Endothelial cell of umbilical vein (primary cell): ENCODE measurements at regions not wholly inside any gene's neighbourhood (a gene's known extent, or its start where the extent isn't known, plus 50 kb on each side); places are given as distances from the start of the nearest gene placed in this dataset.

Experiments used
- BruUV-seq: library from RNA; stranded (reverse); fragments of 400-500 nt; replicated peaks from 2 replicates; lab custom pipeline; 2021; lab: Mats Ljungman, UMichigan
- CTCF ChIA-PET: fragments of 300-600, 350-600 bp; sonication (Branson Sonifier 250); formaldehyde crosslinking; loops from one replicate; lab custom pipeline; 2021; ENCODE audit warnings: antibody characterized with exemption, inconsistent platforms; lab: Charles Lee
- POLR2A ChIA-PET: fragments of 300-600, 350-600 bp; sonication (Branson Sonifier 250); formaldehyde crosslinking; loops from one replicate; lab custom pipeline; 2021; ENCODE audit warnings: antibody characterized with exemption, inconsistent platforms; lab: Charles Lee
- DNase-seq: peaks from one replicate; pipeline ENCODE4 v3.0.0-alpha.2; 2011; ENCODE audit warnings: low read depth, low spot score
- FAIRE-seq: peaks from 2 replicates; lab custom pipeline; 2011; peaks lifted over from hg19 to GRCh38; lab: Jason Lieb, UNC
- H2AFZ ChIP-seq: 2 replicates; pipeline ENCODE4 v1.6.0; 2012; ENCODE audit warnings: low read depth, low read length, control low read depth, inconsistent platforms
- H3K27ac ChIP-seq: 2 replicates; pipeline ENCODE4 v1.5.1; 2011; ENCODE audit warnings: low read depth, mild to moderate bottlenecking, control low read depth, low read length, moderate library complexity; ENCODE audit not compliant: insufficient read depth
- H3K27me3 ChIP-seq, 2 experiments: 2 replicates each; pipeline versions ENCODE4 v1.6.0 to v1.6.1; 2011; ENCODE audit warnings: low read length in 2 of 2, mixed read lengths in 1 of 2; ENCODE audit not compliant: control insufficient read depth in 2 of 2, insufficient read depth in 2 of 2
- H3K36me3 ChIP-seq, 2 experiments: 2 replicates in 1 of 2; 3 replicates in 1 of 2; pipeline ENCODE4 v1.5.1; 2011; ENCODE audit warnings: low read length in 2 of 2, mild to moderate bottlenecking in 1 of 2, moderate library complexity in 1 of 2; ENCODE audit not compliant: control insufficient read depth in 2 of 2, insufficient read depth in 2 of 2; ENCODE audit errors: extremely low read depth in 1 of 2
- H3K4me1 ChIP-seq: 3 replicates; pipeline ENCODE4 v1.5.1; 2011; ENCODE audit warnings: mild to moderate bottlenecking, low read length; ENCODE audit not compliant: control insufficient read depth, insufficient read depth; ENCODE audit errors: extremely low read depth
- H3K4me2 ChIP-seq: 2 replicates; pipeline ENCODE4 v1.6.1; 2011; ENCODE audit warnings: low read length, control low read depth, mixed read lengths; ENCODE audit not compliant: insufficient read depth
- H3K4me3 ChIP-seq, 3 experiments: fragments of 200-600 bp in 1 of 3; sonication (generic), shearing (Covaris generic) in 1 of 3; replicated peaks in 1 of 3; 2 replicates each; pipeline ENCODE4 v1.5.1; 2011 to 2016; ENCODE audit warnings: control low read depth in 3 of 3, low read length in 3 of 3, mild to moderate bottlenecking in 2 of 3, inconsistent platforms in 1 of 3, low read depth in 1 of 3, moderate library complexity in 1 of 3; ENCODE audit not compliant: insufficient read depth in 1 of 3
- H3K79me2 ChIP-seq: 2 replicates; pipeline ENCODE4 v1.6.0; 2012; ENCODE audit warnings: low read length, inconsistent platforms; ENCODE audit not compliant: control insufficient read depth, insufficient read depth
- H3K9ac ChIP-seq: replicated peaks from 2 replicates; pipeline ENCODE3; 2011; ENCODE audit warnings: low read length, control low read depth; ENCODE audit not compliant: insufficient read depth; ENCODE audit errors: extremely low read depth
- H3K9me1 ChIP-seq: replicated peaks from 3 replicates; pipeline ENCODE4 v1.6.0; 2011; ENCODE audit warnings: mild to moderate bottlenecking, low read length; ENCODE audit not compliant: control insufficient read depth, insufficient read depth; ENCODE audit errors: extremely low read depth
- H3K9me3 ChIP-seq: replicated peaks from 2 replicates; pipeline ENCODE4 v1.5.1; 2012; ENCODE audit warnings: low read length, inconsistent platforms; ENCODE audit not compliant: control insufficient read depth, insufficient read depth
- H4K20me1 ChIP-seq: replicated peaks from 2 replicates; pipeline ENCODE3; 2011; ENCODE audit warnings: mild to moderate bottlenecking, low read length; ENCODE audit not compliant: control insufficient read depth, insufficient read depth; ENCODE audit errors: extremely low read depth
- CTCF ChIP-seq, 2 donors: IDR thresholded peaks; 1 replicate in 1 of 2; 2 replicates in 1 of 2; pipeline ENCODE4 v1.5.1; 2011; ENCODE audit warnings: low read length in 2 of 2, mild to moderate bottlenecking in 2 of 2, moderate library complexity in 2 of 2, control low read depth in 1 of 2, inconsistent platforms in 1 of 2, low read depth in 1 of 2; ENCODE audit not compliant: insufficient read depth in 1 of 2; ENCODE audit errors: extremely low read depth in 1 of 2
- EZH2 ChIP-seq: IDR thresholded peaks from 2 replicates; pipeline ENCODE4 v1.6.1; 2012; ENCODE audit warnings: borderline replicate concordance, low read depth, mild to moderate bottlenecking, moderate library complexity, low read length, inconsistent platforms; ENCODE audit not compliant: severe bottlenecking
- FOS ChIP-seq: IDR thresholded peaks from 2 replicates; pipeline ENCODE4 v1.6.1; 2011; ENCODE audit warnings: mild to moderate bottlenecking, low read length, moderate library complexity, borderline replicate concordance; ENCODE audit not compliant: insufficient read depth
- GATA2 ChIP-seq: IDR thresholded peaks from 2 replicates; pipeline ENCODE4 v1.7.0; 2011; ENCODE audit warnings: low read depth, mild to moderate bottlenecking, moderate library complexity, mixed read lengths, low read length; ENCODE audit not compliant: insufficient read length, insufficient read depth
- JUN ChIP-seq: IDR thresholded peaks from 2 replicates; pipeline ENCODE4 v1.6.1; 2011; ENCODE audit warnings: borderline replicate concordance, low read depth; ENCODE audit not compliant: insufficient read length, insufficient read depth
- MAX ChIP-seq: IDR thresholded peaks from 2 replicates; pipeline ENCODE4 v1.6.1; 2011; ENCODE audit not compliant: insufficient read depth, insufficient read length
- MYC ChIP-seq: IDR thresholded peaks from one replicate; pipeline ENCODE4 v1.6.1; 2011; ENCODE audit warnings: mild to moderate bottlenecking, low read depth, low read length
- POLR2A ChIP-seq: IDR thresholded peaks from 2 replicates; pipeline ENCODE4 v1.6.1; 2012; ENCODE audit warnings: low read depth, mild to moderate bottlenecking, control low read depth, low read length
- POLR2AphosphoS5 ChIP-seq: IDR thresholded peaks from 2 replicates; pipeline ENCODE4 v1.6.1; 2012; ENCODE audit warnings: low read depth, mild to moderate bottlenecking, control low read depth, low read length, moderate library complexity; ENCODE audit not compliant: insufficient read depth
- dilution Hi-C: fragments of 300-500 bp; cut with MboI; formaldehyde crosslinking; loops from one replicate; pipeline ENCODE4 v1.15.0; 2019; ENCODE audit warnings: low sequenced_read_pairs; ENCODE audit not compliant: extremely low pct_ligation_motif_present
- intact Hi-C: fragments of 100-400 bp; cut with micrococcal nuclease; formaldehyde crosslinking; loops from one replicate; pipeline ENCODE4 v1.10.0; 2022

DNA sequence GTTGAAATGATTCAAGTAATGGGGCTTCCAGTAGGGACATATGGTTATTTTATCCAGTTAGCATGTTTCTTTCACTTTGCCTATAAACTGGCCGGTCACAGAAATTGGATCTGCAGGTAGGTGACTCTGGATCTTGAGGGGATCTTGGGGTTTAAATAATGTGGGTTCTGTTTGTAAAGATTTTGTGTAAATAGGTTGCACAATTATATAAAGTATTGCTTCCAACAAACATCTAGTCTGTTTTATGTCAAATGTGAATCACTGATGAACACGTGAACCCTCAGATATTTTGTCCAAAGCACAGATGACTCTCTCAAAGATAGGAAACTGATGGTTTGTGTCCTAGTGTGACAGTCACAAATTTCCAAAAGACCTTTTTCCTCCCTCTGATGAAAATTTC, 98.4 kb downstream of the ZIC5 start:
- Histone ChIP-seq H3K4me2 (no peak overlapping the region), H3K27me3 (peaks cover 13% of the 10 kb centered on the region in 2 experiments), H3K79me2 (no peaks in the 10 kb centered on the region), H3K9ac (no peak overlapping the region), H3K9me1 (no peaks in the 10 kb centered on the region), H3K4me3 (no peak overlapping the region), H4K20me1 (no peaks in the 10 kb centered on the region), H3K36me3 (no peaks in the 10 kb centered on the region), H3K27ac (no peak overlapping the region), H3K9me3 (no peaks in the 10 kb centered on the region), H3K4me1 (no peaks in the 10 kb centered on the region), H2AFZ (no peak overlapping the region)
- dilution Hi-C loops (no loop called here), intact Hi-C loops (no loop called here)
- POLR2A ChIA-PET = no interaction called here
- TF ChIP-seq MAX (no peak), MYC (no peak), JUN (no peak), POLR2A (no peak), GATA2 (no peak), FOS (no peak), CTCF (IDR thresholded peaks at IDR 0.05; ENCODE audit: extremely low read depth in 1 of 2, insufficient read depth in 1 of 2, low read depth in 1 of 2, low read length in 2 of 2) (no peak), POLR2AphosphoS5 (no peak), EZH2 (no peak)
- BruUV-seq = no TSS peak
- CTCF ChIA-PET = no interaction called here
- DNase-seq (no peak), FAIRE-seq (no peak)
